Activated CD8-positive, alpha-beta memory T cell treated with anti-CD3 and anti-CD28 coated beads for 1 hour (primary cell): ENCODE measurements at regions not wholly inside any gene's neighbourhood (a gene's known extent, or its start where the extent isn't known, plus 50 kb on each side); places are given as distances from the start of the nearest gene placed in this dataset.
"Not testable (repeated sequence)": the region's sequence is repeated elsewhere in the genome, so short reads cannot be mapped to it uniquely, and the experiment has no call there.

Experiments used
- DNase-seq, 2 donors: peaks; one replicate each; pipeline ENCODE4 v3.0.0-alpha.2; 2020; ENCODE audit warnings: low read depth in 1 of 2; ENCODE audit errors: extremely low read depth in 1 of 2

DNA sequence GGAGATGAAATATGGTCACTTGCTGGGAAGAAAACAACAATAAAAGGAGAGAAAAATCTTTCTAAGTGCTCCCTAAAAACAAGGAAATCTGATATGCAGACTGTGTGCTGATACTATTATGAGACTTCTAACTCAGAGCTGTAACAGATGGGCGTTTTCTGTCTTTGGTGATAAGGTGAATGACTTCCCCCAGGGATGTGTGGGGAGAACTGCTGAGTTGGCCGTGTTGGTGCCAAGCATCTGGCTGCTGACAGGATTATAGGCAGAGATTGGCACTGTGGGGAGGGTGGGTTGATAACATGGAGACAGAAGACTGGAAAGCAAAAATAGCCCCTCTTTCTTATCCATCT lies 438.5 kb upstream of the PLXNA2 start:
- no peak for DNase-seq

GRCh38 chr1:208683141-208683540 lies 439.0 kb upstream of the PLXNA2 start:
- DNase-seq = no peak

DNA sequence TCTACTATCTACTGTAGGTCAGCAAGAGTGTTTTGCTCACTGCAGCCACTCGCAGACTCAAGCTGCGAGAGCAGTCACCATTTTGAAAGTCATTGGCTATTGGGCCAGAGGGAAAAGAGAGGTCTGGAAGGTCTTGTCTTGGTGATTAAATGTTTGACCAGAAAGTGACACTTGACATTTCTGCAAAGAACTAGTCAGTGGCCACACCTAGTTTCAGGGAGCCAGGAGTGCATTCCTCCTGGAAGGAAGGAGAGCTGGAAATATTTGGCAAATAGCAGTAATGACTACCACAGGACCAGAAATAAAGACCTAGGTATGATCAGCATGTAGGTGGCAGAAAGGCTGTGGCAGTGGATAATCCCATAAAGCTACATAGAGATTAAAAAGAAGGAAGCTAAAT lies 440.0 kb upstream of the PLXNA2 start:
- DNase-seq = no peak

DNA sequence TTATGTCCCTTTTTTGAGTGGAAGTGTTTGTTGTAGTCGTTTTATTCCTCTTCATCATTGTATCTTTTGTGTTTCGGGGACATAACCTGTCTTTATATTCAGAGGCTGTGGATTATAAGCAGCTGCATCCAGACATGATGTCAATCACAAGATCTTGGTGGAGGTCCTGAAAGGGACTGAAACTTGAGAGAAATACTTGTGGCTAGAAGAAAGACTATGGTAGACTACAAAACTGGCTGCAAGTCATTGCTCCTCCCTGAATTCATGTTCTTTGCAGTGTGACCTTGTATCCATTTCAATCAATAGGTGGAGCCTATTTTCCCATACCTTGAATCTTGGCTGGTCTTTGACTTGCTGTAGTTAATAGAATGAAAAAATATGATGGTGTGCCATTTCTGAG lies 442.4 kb upstream of the PLXNA2 start:
- DNase-seq = no peak

- DNase-seq = no peak
Observed at GRCh38 chr1:208688656-208689315, 444.6 kb upstream of the PLXNA2 start.

GRCh38 chr1:208691012-208691411 lies 446.8 kb upstream of the PLXNA2 start:
- DNase-seq = no peak

DNA sequence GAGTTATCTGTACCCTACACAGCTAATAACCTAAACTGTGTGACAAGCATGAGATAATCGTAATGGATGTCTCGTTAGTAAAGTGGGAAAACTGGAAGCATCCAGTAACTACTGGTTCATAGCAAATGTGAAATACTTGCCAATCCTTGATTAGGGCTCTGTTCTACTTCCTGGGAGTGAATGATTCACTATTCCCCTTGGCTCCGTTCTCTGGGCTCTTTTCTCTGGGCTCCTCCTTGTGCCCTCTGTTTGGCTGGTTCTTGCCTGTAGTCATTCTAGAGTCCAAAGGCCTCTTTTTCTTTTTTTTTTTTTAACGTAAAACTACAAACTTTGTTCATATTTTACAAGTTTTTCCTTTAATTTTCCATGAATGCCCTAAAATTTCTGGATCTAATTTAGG lies 465.8 kb upstream of the PLXNA2 start:
- DNase-seq = no peak

DNA sequence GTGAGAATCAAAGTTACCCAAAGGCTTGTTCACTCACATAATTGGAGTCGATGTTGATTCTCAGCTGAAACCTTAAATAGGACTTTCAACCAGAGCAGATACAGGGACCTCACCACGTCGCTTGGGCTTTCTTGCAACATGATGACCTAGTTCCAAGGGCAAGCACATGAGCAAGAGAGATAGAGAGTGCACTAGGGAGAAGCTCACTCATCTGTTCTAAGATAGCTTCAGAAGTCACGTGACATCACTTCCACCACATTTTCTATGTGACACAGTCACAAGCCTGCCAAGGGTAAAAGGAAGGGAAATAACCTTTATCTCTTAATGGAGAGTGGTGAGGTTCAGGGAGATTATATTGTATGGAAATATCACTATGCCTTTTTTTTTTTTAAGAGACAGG lies 470.1 kb upstream of the PLXNA2 start:
- no peak for DNase-seq

GRCh38 chr1:208717525-208717924 lies 473.3 kb upstream of the PLXNA2 start:
- DNase-seq = no peak

DNA sequence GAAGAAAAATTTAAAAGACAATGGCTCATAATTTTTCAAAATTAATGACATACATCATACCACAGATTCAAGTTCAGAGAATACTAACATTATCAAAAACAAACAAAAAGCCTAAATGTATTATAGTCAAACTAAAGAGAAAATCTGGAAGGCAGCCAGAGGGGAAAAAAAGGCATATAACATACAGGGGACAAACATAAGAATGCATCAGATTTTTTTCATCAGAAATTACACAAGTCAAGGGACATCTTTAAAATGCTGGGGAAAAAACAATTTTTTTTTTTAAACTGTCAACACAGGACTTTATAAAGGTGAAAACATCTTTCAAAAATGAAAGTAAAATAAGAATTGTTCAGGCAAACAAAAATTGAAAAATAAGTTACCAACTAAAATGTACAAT lies 478.4 kb upstream of the PLXNA2 start:
- no peak for DNase-seq

DNA sequence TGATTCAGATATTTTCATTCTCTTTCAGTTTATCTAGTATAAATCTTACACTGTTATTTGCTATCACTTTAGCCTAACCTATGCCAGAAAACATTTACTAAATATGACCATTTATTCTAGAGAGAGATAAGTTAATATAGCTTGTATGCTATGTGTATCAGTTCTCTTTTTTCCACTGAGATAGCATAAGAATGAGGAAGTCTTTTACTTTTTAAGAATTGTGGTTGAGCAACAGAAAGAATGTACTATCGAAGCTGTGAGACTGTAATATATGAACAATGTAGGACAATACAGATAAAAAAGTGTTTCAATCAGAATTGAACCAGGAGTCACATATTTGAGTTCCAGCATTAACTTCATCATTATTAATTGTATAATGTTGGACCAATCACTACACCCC lies 479.9 kb upstream of the PLXNA2 start:
- no peak for DNase-seq

DNA sequence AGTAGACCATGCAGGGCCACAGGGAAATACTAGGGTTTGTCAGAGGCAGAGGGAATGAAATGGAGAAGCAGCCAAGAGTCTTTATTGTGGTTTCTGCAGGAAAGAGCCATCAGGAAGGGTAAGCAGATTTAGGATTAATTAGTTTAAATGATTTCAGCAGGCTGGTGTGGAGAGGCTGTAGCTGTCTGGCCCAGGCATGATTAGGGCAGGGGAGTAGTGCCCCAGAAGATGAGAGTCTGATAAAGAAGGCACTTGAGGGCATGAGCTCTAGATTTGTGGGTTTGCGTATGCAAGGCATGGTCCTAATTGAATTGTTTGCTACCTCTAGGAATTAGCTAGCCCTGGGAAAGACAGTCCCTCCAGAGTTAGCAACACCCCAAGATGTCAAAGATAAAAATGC lies 484.6 kb upstream of the PLXNA2 start:
- no peak for DNase-seq

- DNase-seq = no peak
Observed at GRCh38 chr1:208731981-208732821, 488.0 kb upstream of the PLXNA2 start.

DNA sequence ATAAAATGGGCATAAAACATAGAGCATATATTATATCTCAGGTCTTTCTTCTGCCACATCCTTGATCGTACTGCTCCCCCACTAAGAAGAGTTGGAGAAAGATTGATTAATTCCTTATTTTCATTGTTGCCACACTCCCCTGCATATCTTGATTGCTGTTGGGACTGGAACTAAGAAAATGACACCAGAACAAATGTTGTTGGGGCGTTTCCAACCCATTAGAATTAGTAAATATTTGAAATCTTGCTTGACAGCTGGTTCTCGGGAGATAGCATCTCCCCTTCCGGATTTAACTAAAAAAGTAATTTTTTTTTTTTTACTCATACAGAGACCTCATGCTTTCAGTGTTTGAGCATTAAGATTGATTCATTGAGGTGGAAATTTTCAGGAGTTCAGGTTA lies 493.0 kb upstream of the PLXNA2 start:
- no peak for DNase-seq

GRCh38 chr1:208737922-208738321 lies 493.7 kb upstream of the PLXNA2 start:
- no peak for DNase-seq

DNA sequence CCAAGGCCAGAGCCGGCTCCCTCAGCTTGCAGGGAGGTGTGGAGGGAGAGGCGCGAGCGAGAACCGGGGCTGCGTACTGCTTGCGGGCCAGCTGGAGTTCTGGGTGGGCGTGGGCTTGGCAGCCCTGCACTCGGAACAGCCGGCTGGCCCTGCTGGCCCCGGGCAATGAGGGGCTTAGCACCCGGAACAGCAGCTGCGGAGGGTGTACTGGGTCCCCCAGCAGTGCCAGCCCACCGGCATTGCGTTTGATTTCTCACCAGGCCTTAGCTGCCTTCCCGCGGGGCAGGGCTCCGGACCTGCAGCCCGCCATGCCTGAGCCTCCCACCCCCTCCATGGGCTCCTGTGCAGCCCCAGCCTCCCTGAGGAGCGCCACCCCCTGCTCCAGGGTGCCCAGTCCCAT lies 495.5 kb upstream of the PLXNA2 start:
- not testable (repeated sequence) for DNase-seq

GRCh38 chr1:208741296-208741695 lies 497.1 kb upstream of the PLXNA2 start:
- no peak for DNase-seq

DNA sequence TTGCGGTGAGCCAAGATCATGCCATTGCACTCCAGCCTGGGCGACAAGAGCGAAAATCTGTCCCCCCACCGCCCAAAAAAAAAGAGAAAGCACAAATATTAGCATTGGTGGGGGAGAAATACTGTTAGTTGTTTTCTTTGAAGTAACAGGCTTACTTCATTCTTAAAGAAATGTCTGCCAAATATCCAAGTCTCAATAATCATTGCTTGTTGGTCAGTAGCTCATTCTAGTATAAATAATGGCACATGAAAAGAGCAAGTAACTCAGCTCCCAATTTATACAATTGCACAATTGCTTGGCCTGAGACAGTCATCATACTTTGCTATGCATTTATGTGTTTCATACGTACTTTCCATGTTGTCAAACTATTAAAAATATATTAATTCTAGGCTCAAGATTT lies 499.2 kb upstream of the PLXNA2 start:
- DNase-seq = no peak

- no peak for DNase-seq
Observed at GRCh38 chr1:208747979-208748378, 503.8 kb upstream of the PLXNA2 start.

DNA sequence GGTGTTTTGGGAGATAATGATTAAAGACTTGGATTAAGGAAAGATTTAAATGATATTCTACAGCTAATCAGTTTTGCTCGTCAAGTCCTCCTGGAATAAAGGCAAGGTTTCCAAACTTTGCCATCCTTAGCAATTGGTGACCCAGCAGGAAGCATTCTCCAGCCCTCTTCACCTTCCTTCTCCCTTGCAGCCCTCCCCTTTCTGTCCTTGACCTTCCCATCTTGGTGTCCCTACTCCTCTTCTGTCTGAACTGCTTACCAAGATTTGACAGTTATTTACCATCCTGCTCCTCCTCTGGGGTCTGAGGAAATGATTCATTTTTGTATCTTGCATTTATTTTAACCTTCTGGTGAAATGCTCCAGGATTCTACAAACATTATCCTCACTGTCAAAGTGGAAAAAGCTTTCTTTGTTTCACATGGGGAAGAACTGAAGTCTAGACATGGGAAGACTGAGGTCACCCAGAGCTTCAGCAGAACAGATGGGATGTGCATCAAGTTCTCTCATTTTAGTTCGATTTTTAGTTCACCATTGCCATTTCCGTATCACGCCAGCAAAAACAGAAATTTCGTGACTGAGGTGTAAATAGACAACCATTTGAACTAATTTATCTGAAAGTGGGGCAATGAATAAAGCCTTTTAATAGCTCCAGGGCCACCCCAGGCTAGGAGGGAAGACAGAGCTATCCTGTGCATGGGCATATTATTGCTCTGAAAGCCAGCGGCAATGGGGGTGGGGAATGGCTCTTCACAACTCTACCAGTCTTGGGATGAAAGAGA lies 504.4 kb upstream of the PLXNA2 start:
- DNase-seq = no peak

GRCh38 chr1:208756339-208756981 lies 512.3 kb upstream of the PLXNA2 start:
- no peak for DNase-seq
